ENCODE measurements at regions not wholly inside any gene's neighbourhood (a gene's known extent, or its start where the extent isn't known, plus 50 kb on each side); places are given as distances from the start of the nearest gene placed in this dataset.

- H3F3A ChIP-seq (ENCODE audit: insufficient read depth, low read depth), result peaks cover 8% of the 10 kb centered on the region; the same call in 1 of the 2 replicates
- H3K27ac ChIP-seq, result no peak overlapping the region
- no peak overlapping the region for H3K4me2 ChIP-seq
- no peak for TF ChIP-seq CTCF (conservative IDR thresholded peaks at IDR 0.05)
- no peak for TF ChIP-seq EZH2 (IDR thresholded peaks at IDR 0.05; ENCODE audit: low read depth)
- no peak overlapping the region for H3K4me3 ChIP-seq
- H3K9me2 ChIP-seq (ENCODE audit: insufficient read depth), result no peaks in the 10 kb centered on the region
- no TSS peak for BruUV-seq (replicated peaks)
- ChIA-PET CTCF (interaction anchor here (0.6 kb wide), 1 partner anchor 98 kb away, joined by 5 read pairs; no protein-coding TSS in a partner anchor), POLR2A (ENCODE audit: unreplicated experiment) (no interaction called here)
- H4K20me1 ChIP-seq (ENCODE audit: insufficient read depth), result no peaks in the 10 kb centered on the region
- H3K9me3 ChIP-seq (ENCODE audit: insufficient read depth, low read depth), result no peaks in the 10 kb centered on the region
- H3K79me2 ChIP-seq (ENCODE audit: low read depth), result no peaks in the 10 kb centered on the region
- intact Hi-C loops (cut with micrococcal nuclease; ENCODE audit: unreplicated experiment), result no loop called here
- no peak overlapping the region for H2AFZ ChIP-seq
- H3K36me3 ChIP-seq (ENCODE audit: low read depth), result no peaks in the 10 kb centered on the region
- peaks cover 31% of the 10 kb centered on the region for H3K4me1 ChIP-seq (replicated peaks; ENCODE audit: insufficient read depth)
- no peak for DNase-seq
- H3K27me3 ChIP-seq (ENCODE audit: insufficient read depth, low read depth), result no peaks in the 10 kb centered on the region
These were observed 60.6 kb upstream of the LOXL4 start for GRCh38 chr10:98328640-98329039.

- Histone ChIP-seq H3K9me3 (ENCODE audit: insufficient read depth, low read depth) (no peaks in the 10 kb centered on the region), H3K4me3 (no peak overlapping the region), H3K9me2 (ENCODE audit: insufficient read depth) (no peaks in the 10 kb centered on the region), H3K4me2 (0 out of 2 replicates have a peak overlapping the region, but pooled peaks have one; percentile 4), H3K27me3 (ENCODE audit: insufficient read depth, low read depth) (no peaks in the 10 kb centered on the region), H3F3A (ENCODE audit: insufficient read depth, low read depth) (peaks cover 9% of the 10 kb centered on the region; the same call in 1 of the 2 replicates), H3K36me3 (ENCODE audit: low read depth) (no peaks in the 10 kb centered on the region), H2AFZ (no peak overlapping the region), H4K20me1 (ENCODE audit: insufficient read depth) (no peaks in the 10 kb centered on the region), H3K27ac (no peak overlapping the region), H3K79me2 (ENCODE audit: low read depth) (no peaks in the 10 kb centered on the region), H3K4me1 (replicated peaks; ENCODE audit: insufficient read depth) (peaks cover 30% of the 10 kb centered on the region)
- no peak for TF ChIP-seq EZH2 (IDR thresholded peaks at IDR 0.05; ENCODE audit: low read depth)
- no peak for TF ChIP-seq CTCF (conservative IDR thresholded peaks at IDR 0.05)
- ChIA-PET POLR2A (ENCODE audit: unreplicated experiment) (no interaction called here), CTCF (interaction anchor here (0.6 kb wide), 1 partner anchor 99 kb away, joined by 5 read pairs; no protein-coding TSS in a partner anchor)
- BruUV-seq (replicated peaks), result no TSS peak
- peak in 1 of 2 experiments; percentile 39 for DNase-seq
- intact Hi-C loops (cut with micrococcal nuclease; ENCODE audit: unreplicated experiment), result no loop called here
These were observed 60.2 kb upstream of the LOXL4 start for GRCh38 chr10:98328163-98328562.

DNA sequence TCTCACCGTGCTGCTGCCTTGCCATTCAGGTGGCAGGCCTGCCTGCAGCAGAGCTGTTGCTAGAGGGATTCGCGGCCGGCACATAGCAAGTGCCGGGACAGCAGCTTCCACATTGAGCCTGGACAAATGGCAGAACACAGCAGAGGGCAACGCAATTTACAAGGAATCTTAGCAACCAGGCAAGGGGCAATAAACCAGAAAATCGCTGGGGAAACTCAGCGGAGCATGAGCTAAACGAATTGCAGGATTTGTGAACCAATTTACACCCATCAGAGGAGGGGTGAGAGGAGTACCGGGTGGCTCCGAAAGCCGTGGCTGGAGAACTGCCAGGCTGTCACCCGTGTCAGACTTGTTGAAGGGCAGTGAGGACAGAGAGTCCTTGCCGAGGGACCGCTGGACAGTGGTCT lies 58.6 kb upstream of the LOXL4 start:
- POLR2A ChIA-PET (ENCODE audit: unreplicated experiment), result no interaction called here
- H3K4me1 ChIP-seq (replicated peaks; ENCODE audit: insufficient read depth), result peaks cover 30% of the 10 kb centered on the region

More for the DNA sequence above, 58.6 kb upstream of the LOXL4 start:
- intact Hi-C loops (cut with micrococcal nuclease; ENCODE audit: unreplicated experiment), result no loop called here
- Histone ChIP-seq H3K4me2 (no peak overlapping the region), H3F3A (ENCODE audit: insufficient read depth, low read depth) (peaks cover 12% of the 10 kb centered on the region; the same call in 1 of the 2 replicates), H2AFZ (no peak overlapping the region), H3K9me2 (ENCODE audit: insufficient read depth) (no peaks in the 10 kb centered on the region), H4K20me1 (ENCODE audit: insufficient read depth) (no peaks in the 10 kb centered on the region), H3K79me2 (ENCODE audit: low read depth) (no peaks in the 10 kb centered on the region), H3K27me3 (ENCODE audit: insufficient read depth, low read depth) (no peaks in the 10 kb centered on the region), H3K36me3 (ENCODE audit: low read depth) (no peaks in the 10 kb centered on the region), H3K27ac (no peak overlapping the region), H3K4me3 (no peak overlapping the region), H3K9me3 (ENCODE audit: insufficient read depth, low read depth) (no peaks in the 10 kb centered on the region)
- no TSS peak for BruUV-seq (replicated peaks)
- no peak for TF ChIP-seq CTCF (conservative IDR thresholded peaks at IDR 0.05)
- TF ChIP-seq EZH2 (IDR thresholded peaks at IDR 0.05; ENCODE audit: low read depth), result no peak
- no peak for DNase-seq
- CTCF ChIA-PET, result no interaction called here

All from PC-9 (cell line).